ENCODE measurements at regions not wholly inside any gene's neighbourhood (a gene's known extent, or its start where the extent isn't known, plus 50 kb on each side); places are given as distances from the start of the nearest gene placed in this dataset.

DNA sequence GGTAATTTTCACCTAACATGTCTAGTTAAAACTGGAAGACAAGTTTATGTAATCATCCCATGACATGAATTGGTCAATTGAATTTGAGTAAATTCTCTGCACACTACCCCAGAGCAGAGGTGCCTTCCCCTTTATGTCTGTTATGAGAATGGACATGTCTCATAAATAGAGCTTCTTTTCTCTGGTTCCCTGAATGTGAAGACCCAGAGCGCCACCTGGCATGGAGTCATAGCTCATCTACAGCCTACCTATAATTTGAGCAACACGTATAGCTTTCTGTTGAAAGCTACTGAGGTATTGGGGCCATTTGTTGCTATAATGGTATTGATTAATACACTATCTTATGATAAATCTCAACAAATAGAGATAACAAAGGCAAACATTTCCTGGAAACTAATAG, 626.5 kb upstream of the GALNTL6 start:
- FAIRE-seq: no peak

More for the DNA sequence above, 626.5 kb upstream of the GALNTL6 start:
- Histone ChIP-seq H4K8ac (ENCODE audit: extremely low read depth, insufficient read depth, low read length) (no peak overlapping the region), H3K4me2 (ENCODE audit: insufficient read depth in 1 of 2, low read depth in 2 of 2, low read length in 2 of 2) (no peak overlapping the region), H3K23ac (ENCODE audit: insufficient read length) (no peak overlapping the region), H2AFZ (ENCODE audit: low read length) (no peak overlapping the region), H3K9me3 (ENCODE audit: insufficient read depth in 2 of 2, low read depth in 1 of 2, low read length in 1 of 2) (no peaks in the 10 kb centered on the region), H3K9ac (replicated peaks in 1 of 4; ENCODE audit: extremely low read depth in 1 of 4, low read depth in 3 of 4, low read length in 3 of 4) (no peak overlapping the region), H3K56ac (replicated peaks; ENCODE audit: insufficient read length, low read depth, low read length) (no peak overlapping the region), H3K27ac (ENCODE audit: low read depth, low read length) (no peak overlapping the region), H4K5ac (ENCODE audit: insufficient read length, low read depth, low read length) (no peak overlapping the region), H3K36me3 (ENCODE audit: control insufficient read depth in 2 of 4, insufficient read depth in 4 of 4, low read length in 3 of 4) (no peaks in the 10 kb centered on the region), H4K91ac (replicated peaks; ENCODE audit: insufficient read length, low read length) (no peak overlapping the region), H2BK120ac (replicated peaks; ENCODE audit: low read depth, low read length) (no peak overlapping the region), H3K18ac (ENCODE audit: extremely low read depth, low read length) (no peak overlapping the region), H2BK5ac (ENCODE audit: low read depth, low read length) (no peak overlapping the region), H3K4me3 (ENCODE audit: extremely low read depth in 1 of 4, insufficient read depth in 2 of 4, low read depth in 3 of 4, low read length in 4 of 4) (no peak overlapping the region), H3K4ac (replicated peaks; ENCODE audit: insufficient read length, low read depth, low read length) (no peak overlapping the region), H4K20me1 (replicated peaks in 1 of 2; ENCODE audit: control insufficient read depth in 1 of 2, insufficient read depth in 2 of 2, low read length in 2 of 2) (no peaks in the 10 kb centered on the region), H3K79me1 (ENCODE audit: low read depth, low read length) (no peaks in the 10 kb centered on the region), H3K4me1 (replicated peaks in 1 of 4; ENCODE audit: control insufficient read depth in 3 of 4, insufficient read depth in 4 of 4, low read length in 3 of 4) (no peaks in the 10 kb centered on the region), H2AK5ac (ENCODE audit: low read depth, low read length) (no peak overlapping the region), H2BK12ac (ENCODE audit: low read depth, low read length) (no peak overlapping the region), H2BK15ac (ENCODE audit: low read length) (no peak overlapping the region), H3K23me2 (ENCODE audit: low read depth, low read length) (no peaks in the 10 kb centered on the region), H2BK20ac (ENCODE audit: low read length) (no peak overlapping the region), H3K27me3 (replicated peaks in 1 of 4; ENCODE audit: control insufficient read depth in 3 of 4, extremely low read depth in 1 of 4, insufficient read depth in 3 of 4, low read length in 3 of 4) (no peaks in the 10 kb centered on the region), H3K79me2 (ENCODE audit: control insufficient read depth in 1 of 2, insufficient read depth in 2 of 2, low read length in 2 of 2) (no peaks in the 10 kb centered on the region), H3K14ac (ENCODE audit: insufficient read length) (no peak overlapping the region)
- CTCF ChIA-PET (ENCODE audit: partially characterized antibody): interaction anchor here (0.5 to 3.0 kb wide), 7 partner anchors 9 to 395 kb away, joined by 3 to 19 read pairs (median 4); no protein-coding TSS in a partner anchor
- POLR2A ChIA-PET (ENCODE audit: partially characterized antibody): no interaction called here
- TF ChIP-seq, protein P1, sequence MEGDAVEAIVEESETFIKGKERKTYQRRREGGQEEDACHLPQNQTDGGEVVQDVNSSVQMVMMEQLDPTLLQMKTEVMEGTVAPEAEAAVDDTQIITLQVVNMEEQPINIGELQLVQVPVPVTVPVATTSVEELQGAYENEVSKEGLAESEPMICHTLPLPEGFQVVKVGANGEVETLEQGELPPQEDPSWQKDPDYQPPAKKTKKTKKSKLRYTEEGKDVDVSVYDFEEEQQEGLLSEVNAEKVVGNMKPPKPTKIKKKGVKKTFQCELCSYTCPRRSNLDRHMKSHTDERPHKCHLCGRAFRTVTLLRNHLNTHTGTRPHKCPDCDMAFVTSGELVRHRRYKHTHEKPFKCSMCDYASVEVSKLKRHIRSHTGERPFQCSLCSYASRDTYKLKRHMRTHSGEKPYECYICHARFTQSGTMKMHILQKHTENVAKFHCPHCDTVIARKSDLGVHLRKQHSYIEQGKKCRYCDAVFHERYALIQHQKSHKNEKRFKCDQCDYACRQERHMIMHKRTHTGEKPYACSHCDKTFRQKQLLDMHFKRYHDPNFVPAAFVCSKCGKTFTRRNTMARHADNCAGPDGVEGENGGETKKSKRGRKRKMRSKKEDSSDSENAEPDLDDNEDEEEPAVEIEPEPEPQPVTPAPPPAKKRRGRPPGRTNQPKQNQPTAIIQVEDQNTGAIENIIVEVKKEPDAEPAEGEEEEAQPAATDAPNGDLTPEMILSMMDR (IDR thresholded peaks at IDR 0.05; ENCODE audit: control extremely low read depth in 1 of 3, insufficient read depth in 1 of 3, low read depth in 1 of 3, low read length in 3 of 3): peak in 2 of 3 experiments; percentile 27; a peak in 2 of 4 replicates
- TF ChIP-seq NRF1 (IDR thresholded peaks at IDR 0.05; ENCODE audit: low read depth, low read length) (no peak), BRCA1 (IDR thresholded peaks at IDR 0.05; ENCODE audit: low read depth, low read length) (no peak), RAD21 (IDR thresholded peaks at IDR 0.05 in 1 of 2, conservative IDR thresholded peaks at IDR 0.05 in 1 of 2; ENCODE audit: low read depth in 2 of 2, low read length in 2 of 2) (peak; percentile 66 to 68)
- DNase-seq (ENCODE audit: low read depth in 1 of 2, low spot score in 2 of 2): no peak
- WGBS, 2 experiments (ENCODE audit: extremely low coverage in 1 of 2, insufficient coverage in 1 of 2, insufficient read length in 1 of 2, insufficient replicate concordance in 2 of 2, low coverage in 1 of 2, low lambda C conversion rate in 2 of 2, missing lambda C conversion rate in 1 of 2): 77% methylated on average over 2 of the region's 2 CpGs; no CpG with 5 or more reads in 1 of the 2 experiments
